ENCODE measurements at regions not wholly inside any gene's neighbourhood (a gene's known extent, or its start where the extent isn't known, plus 50 kb on each side); places are given as distances from the start of the nearest gene placed in this dataset.

DNA sequence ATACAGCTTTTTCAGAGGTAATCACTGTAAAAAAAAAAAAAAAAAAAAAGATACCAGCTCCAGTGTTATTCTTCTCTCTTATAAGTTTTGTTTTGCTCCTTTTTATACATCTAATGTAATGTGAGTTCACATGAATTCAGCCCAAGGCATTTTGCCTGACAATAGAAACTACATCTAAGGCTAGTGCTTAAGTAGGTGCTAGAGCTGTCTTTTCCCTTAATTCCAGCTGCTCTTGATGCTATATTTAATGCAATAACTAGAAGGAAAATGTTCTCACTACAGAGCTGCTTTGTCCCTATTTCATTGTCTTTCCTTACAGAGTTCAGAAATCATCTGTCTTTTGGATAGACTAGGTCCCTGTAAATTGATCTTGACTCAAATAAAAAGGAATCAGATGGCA, 150.1 kb downstream of the NAA11 start:
- CTCF ChIA-PET (ENCODE audit: unreplicated experiment): interaction anchor here (0.6 kb wide), 1 partner anchor 237 kb away, joined by 4 read pairs; no protein-coding TSS in a partner anchor
- BruUV-seq (replicated peaks): no TSS peak
- DNase-seq (ENCODE audit: low spot score): no peak
- H3K36me3 ChIP-seq (ENCODE audit: insufficient read depth, low read length): no peaks in the 10 kb centered on the region
- no peak overlapping the region for H3K4me2 ChIP-seq (ENCODE audit: low read length)
- H3K79me2 ChIP-seq (ENCODE audit: insufficient read depth, low read depth, low read length): no peaks in the 10 kb centered on the region
- H2AFZ ChIP-seq (ENCODE audit: low read length): no peak overlapping the region
- no peaks in the 10 kb centered on the region for H3K9me2 ChIP-seq (ENCODE audit: insufficient read depth, low read length)
- no peak for TF ChIP-seq EZH2phosphoT487 (IDR thresholded peaks at IDR 0.05; ENCODE audit: borderline replicate concordance, low read depth, low read length)
- TF ChIP-seq, protein P1, sequence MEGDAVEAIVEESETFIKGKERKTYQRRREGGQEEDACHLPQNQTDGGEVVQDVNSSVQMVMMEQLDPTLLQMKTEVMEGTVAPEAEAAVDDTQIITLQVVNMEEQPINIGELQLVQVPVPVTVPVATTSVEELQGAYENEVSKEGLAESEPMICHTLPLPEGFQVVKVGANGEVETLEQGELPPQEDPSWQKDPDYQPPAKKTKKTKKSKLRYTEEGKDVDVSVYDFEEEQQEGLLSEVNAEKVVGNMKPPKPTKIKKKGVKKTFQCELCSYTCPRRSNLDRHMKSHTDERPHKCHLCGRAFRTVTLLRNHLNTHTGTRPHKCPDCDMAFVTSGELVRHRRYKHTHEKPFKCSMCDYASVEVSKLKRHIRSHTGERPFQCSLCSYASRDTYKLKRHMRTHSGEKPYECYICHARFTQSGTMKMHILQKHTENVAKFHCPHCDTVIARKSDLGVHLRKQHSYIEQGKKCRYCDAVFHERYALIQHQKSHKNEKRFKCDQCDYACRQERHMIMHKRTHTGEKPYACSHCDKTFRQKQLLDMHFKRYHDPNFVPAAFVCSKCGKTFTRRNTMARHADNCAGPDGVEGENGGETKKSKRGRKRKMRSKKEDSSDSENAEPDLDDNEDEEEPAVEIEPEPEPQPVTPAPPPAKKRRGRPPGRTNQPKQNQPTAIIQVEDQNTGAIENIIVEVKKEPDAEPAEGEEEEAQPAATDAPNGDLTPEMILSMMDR (conservative IDR thresholded peaks at IDR 0.05; ENCODE audit: low read length): no peak
- no peaks in the 10 kb centered on the region for H3K4me1 ChIP-seq (ENCODE audit: insufficient read depth, low read length, poor library complexity, severe bottlenecking)
- H4K20me1 ChIP-seq (ENCODE audit: insufficient read depth, low read length): no peaks in the 10 kb centered on the region
- H3K4me3 ChIP-seq (ENCODE audit: low read depth, low read length, poor library complexity, severe bottlenecking): no peak overlapping the region
- intact Hi-C loops (cut with micrococcal nuclease; ENCODE audit: unreplicated experiment): no loop called here
- H3K9me3 ChIP-seq (ENCODE audit: low read length): no peaks in the 10 kb centered on the region
- H3K27ac ChIP-seq (ENCODE audit: low read depth, low read length, poor library complexity, severe bottlenecking): no peak overlapping the region
- POLR2A ChIA-PET: interaction anchor here (1.2 to 1.3 kb wide), 2 partner anchors 9 to 11 kb away, joined by 3 to 4 read pairs; no protein-coding TSS in a partner anchor

DNA sequence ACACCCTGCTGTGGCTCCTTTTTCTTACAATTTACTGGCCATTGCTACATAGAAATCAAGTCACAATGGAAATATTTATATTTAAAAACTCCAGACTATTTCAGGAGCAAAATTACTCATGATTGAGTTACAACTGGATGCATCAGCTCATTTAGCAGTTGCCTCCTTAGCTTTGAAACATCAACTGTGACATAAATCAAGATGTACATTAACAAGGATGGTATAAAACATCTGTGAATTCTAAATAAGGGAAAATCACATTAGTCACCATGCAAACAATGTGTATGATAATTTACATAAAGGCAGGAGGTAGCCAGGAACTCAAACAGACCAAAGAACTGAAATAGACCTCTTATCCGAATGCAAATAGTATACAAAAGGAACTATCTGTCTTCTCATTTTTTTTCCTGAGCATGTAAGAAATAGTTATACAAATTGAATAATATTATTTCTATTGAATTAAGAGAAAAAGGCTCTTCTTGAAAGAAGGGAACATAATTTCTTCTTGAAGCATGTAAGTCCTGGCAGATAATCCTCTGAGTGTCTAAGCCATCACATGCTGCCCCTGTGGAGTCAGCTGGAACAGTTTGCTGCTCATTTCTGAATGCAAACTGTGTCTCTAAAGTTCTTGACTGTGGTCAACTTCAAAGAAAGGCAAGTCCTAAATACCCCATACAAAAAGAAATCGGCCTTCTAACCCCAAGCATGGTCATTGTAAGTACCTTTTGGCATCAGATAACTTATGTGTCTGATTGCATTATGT, 151.2 kb downstream of the NAA11 start:
- Histone ChIP-seq H3K4me3 (ENCODE audit: low read depth, low read length, poor library complexity, severe bottlenecking) (no peak overlapping the region), H3K79me2 (ENCODE audit: insufficient read depth, low read depth, low read length) (no peaks in the 10 kb centered on the region), H3K9me3 (ENCODE audit: low read length) (no peaks in the 10 kb centered on the region), H4K20me1 (ENCODE audit: insufficient read depth, low read length) (no peaks in the 10 kb centered on the region), H3K9me2 (ENCODE audit: insufficient read depth, low read length) (no peaks in the 10 kb centered on the region), H3K27ac (ENCODE audit: low read depth, low read length, poor library complexity, severe bottlenecking) (no peak overlapping the region), H3K4me1 (ENCODE audit: insufficient read depth, low read length, poor library complexity, severe bottlenecking) (no peaks in the 10 kb centered on the region), H3K4me2 (ENCODE audit: low read length) (no peak overlapping the region), H2AFZ (ENCODE audit: low read length) (no peak overlapping the region), H3K36me3 (ENCODE audit: insufficient read depth, low read length) (no peaks in the 10 kb centered on the region)
- POLR2A ChIA-PET: interaction anchor here (0.8 to 1.2 kb wide), 2 partner anchors 10 kb away, joined by 4 read pairs; no protein-coding TSS in a partner anchor
- CTCF ChIA-PET (ENCODE audit: unreplicated experiment): interaction anchor here (0.6 kb wide), 1 partner anchor 236 kb away, joined by 4 read pairs; no protein-coding TSS in a partner anchor
- TF ChIP-seq EZH2phosphoT487 (IDR thresholded peaks at IDR 0.05; ENCODE audit: borderline replicate concordance, low read depth, low read length): no peak
- TF ChIP-seq, protein P1 (conservative IDR thresholded peaks at IDR 0.05; ENCODE audit: low read length): no peak
- intact Hi-C loops (cut with micrococcal nuclease; ENCODE audit: unreplicated experiment): no loop called here
- BruUV-seq (replicated peaks): no TSS peak
- no peak for DNase-seq (ENCODE audit: low spot score)

DNA sequence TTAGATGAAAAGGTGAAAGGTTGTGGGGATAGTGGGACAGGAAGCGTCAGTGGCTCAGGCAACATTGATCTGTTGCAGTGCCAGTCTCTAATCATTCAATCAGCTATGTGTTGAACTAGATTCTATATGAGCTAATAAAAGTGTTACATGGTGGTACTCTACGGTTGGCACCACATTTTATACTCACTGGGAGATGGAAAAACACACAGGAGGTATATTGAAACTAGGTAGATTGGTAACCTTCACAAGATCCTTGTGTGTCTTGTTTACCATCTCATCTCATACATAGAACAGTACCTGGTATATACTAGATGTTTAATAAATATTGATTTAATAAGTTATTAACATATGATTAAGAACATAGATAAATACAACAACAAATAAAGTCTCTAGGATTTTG, 152.7 kb downstream of the NAA11 start:
- Histone ChIP-seq H3K36me3 (ENCODE audit: insufficient read depth, low read length) (no peaks in the 10 kb centered on the region), H3K4me3 (ENCODE audit: low read depth, low read length, poor library complexity, severe bottlenecking) (no peak overlapping the region), H4K20me1 (ENCODE audit: insufficient read depth, low read length) (no peaks in the 10 kb centered on the region), H3K79me2 (ENCODE audit: insufficient read depth, low read depth, low read length) (no peaks in the 10 kb centered on the region), H3K9me2 (ENCODE audit: insufficient read depth, low read length) (no peaks in the 10 kb centered on the region), H3K4me2 (ENCODE audit: low read length) (no peak overlapping the region), H3K9me3 (ENCODE audit: low read length) (no peaks in the 10 kb centered on the region), H3K4me1 (ENCODE audit: insufficient read depth, low read length, poor library complexity, severe bottlenecking) (no peaks in the 10 kb centered on the region), H3K27ac (ENCODE audit: low read depth, low read length, poor library complexity, severe bottlenecking) (no peak overlapping the region), H2AFZ (ENCODE audit: low read length) (no peak overlapping the region)
- intact Hi-C loops (cut with micrococcal nuclease; ENCODE audit: unreplicated experiment): no loop called here
- TF ChIP-seq, protein P1 (conservative IDR thresholded peaks at IDR 0.05; ENCODE audit: low read length): no peak
- TF ChIP-seq EZH2phosphoT487 (IDR thresholded peaks at IDR 0.05; ENCODE audit: borderline replicate concordance, low read depth, low read length): no peak
- POLR2A ChIA-PET: interaction anchor here (0.7 kb wide), 2 partner anchors 9 to 257 kb away, joined by 3 read pairs; no protein-coding TSS in a partner anchor
- no peak for DNase-seq (ENCODE audit: low spot score)
- CTCF ChIA-PET (ENCODE audit: unreplicated experiment): no interaction called here
- BruUV-seq (replicated peaks): no TSS peak

All from OCI-LY7 (cell line).